GM23338 (cell line): ENCODE measurements at regions not wholly inside any gene's neighbourhood (a gene's known extent, or its start where the extent isn't known, plus 50 kb on each side); places are given as distances from the start of the nearest gene placed in this dataset.

ENCODE experiments used
- ATAC-seq: fragments of 200-7000 bp; cut with Tn5 transposase; 3 replicates; pipeline ENCODE4 v1.9.1; 2020
- DNase-seq: peaks from one replicate; pipeline ENCODE4 v3.0.0-alpha.2; 2015; ENCODE audit warnings: low spot score
- H2AFZ ChIP-seq: fragments of 200-600 bp; sonication (generic); 2 replicates; pipeline ENCODE4 v1.8.0; 2016; ENCODE audit warnings: antibody characterized with exemption, mild to moderate bottlenecking, moderate library complexity
- H3F3A ChIP-seq: fragments of 200-600 bp; sonication (generic); replicated peaks from 2 replicates; pipeline ENCODE4 v1.8.0; 2017; ENCODE audit warnings: antibody characterized with exemption, mixed run types, low read depth
- H3K27ac ChIP-seq: fragments of 200-600 bp; sonication (generic); 2 replicates; pipeline ENCODE4 v1.6.1; 2016; ENCODE audit warnings: low read depth
- H3K27me3 ChIP-seq: fragments of 200-600 bp; sonication (generic); 2 replicates; pipeline ENCODE4 v1.8.0; 2016; ENCODE audit warnings: mild to moderate bottlenecking, mixed run types, moderate library complexity; ENCODE audit not compliant: insufficient read depth
- H3K36me3 ChIP-seq: fragments of 200-600 bp; sonication (generic); 2 replicates; pipeline ENCODE4 v1.8.0; 2016; ENCODE audit warnings: mild to moderate bottlenecking; ENCODE audit not compliant: insufficient read depth
- H3K4me1 ChIP-seq: fragments of 200-600 bp; sonication (generic); 2 replicates; pipeline ENCODE4 v1.8.0; 2016; ENCODE audit warnings: mild to moderate bottlenecking, moderate library complexity; ENCODE audit not compliant: insufficient read depth
- H3K4me2 ChIP-seq: fragments of 200-600 bp; sonication (generic); 2 replicates; pipeline ENCODE4 v1.7.1; 2017; ENCODE audit warnings: mixed run types
- H3K4me3 ChIP-seq: fragments of 200-600 bp; sonication (generic); 2 replicates; pipeline ENCODE4 v1.6.1; 2016; ENCODE audit warnings: mixed run types
- H3K79me2 ChIP-seq: fragments of 200-600 bp; sonication (generic); replicated peaks from 2 replicates; pipeline ENCODE4 v1.8.0; 2017; ENCODE audit warnings: mild to moderate bottlenecking; ENCODE audit not compliant: insufficient read depth
- H3K9me2 ChIP-seq: fragments of 200-600 bp; sonication (generic); 2 replicates; pipeline ENCODE4 v1.8.0; 2017; ENCODE audit not compliant: insufficient read depth
- H4K20me1 ChIP-seq: fragments of 200-600 bp; sonication (generic); replicated peaks from 2 replicates; pipeline ENCODE4 v1.8.0; 2017; ENCODE audit warnings: mild to moderate bottlenecking; ENCODE audit not compliant: insufficient read depth
- H3K27ac Mint-ChIP-seq: 2 replicates; pipeline ENCODE4 v1.8.0; 2020; ENCODE audit warnings: inconsistent platforms, mild to moderate bottlenecking, moderate library complexity, mixed read lengths
- H3K27me3 Mint-ChIP-seq: 3 replicates; pipeline ENCODE4 v1.8.0; 2022; ENCODE audit warnings: low read depth, mild to moderate bottlenecking, moderate library complexity, mixed read lengths, inconsistent platforms; ENCODE audit not compliant: insufficient read depth, poor library complexity
- H3K36me3 Mint-ChIP-seq: 3 replicates; pipeline ENCODE4 v1.8.0; 2021; ENCODE audit warnings: low read depth, mild to moderate bottlenecking, inconsistent platforms, moderate library complexity, mixed read lengths
- H3K4me1 Mint-ChIP-seq: 3 replicates; pipeline ENCODE4 v1.8.0; 2020; ENCODE audit warnings: mild to moderate bottlenecking, inconsistent platforms, mixed read lengths
- H3K4me3 Mint-ChIP-seq: 3 replicates; pipeline ENCODE4 v1.8.0; 2021; ENCODE audit warnings: moderate library complexity, mild to moderate bottlenecking, inconsistent platforms, mixed read lengths
- H3K9me3 Mint-ChIP-seq: 3 replicates; pipeline ENCODE4 v1.8.0; 2020; ENCODE audit warnings: moderate library complexity, mild to moderate bottlenecking, inconsistent platforms, mixed read lengths
- CREB1 ChIP-seq: fragments of 250-450 bp; sonication (Bioruptor Pico); IDR thresholded peaks from 2 replicates; pipeline ENCODE4 v1.5.0; 2020; ENCODE audit warnings: low read depth, mild to moderate bottlenecking, moderate library complexity
- CTCF ChIP-seq, 2 experiments: fragments of 200-600 bp in 1 of 2; sonication (generic) in 1 of 2; conservative IDR thresholded peaks; 2 replicates each; pipeline versions ENCODE4 v1.5.1 to v1.6.1; 2016 to 2017; ENCODE audit warnings: antibody characterized with exemption in 2 of 2, low read depth in 2 of 2, mild to moderate bottlenecking in 2 of 2, moderate library complexity in 1 of 2
- EZH2 ChIP-seq: fragments of 200-600 bp; sonication (generic); IDR thresholded peaks from one replicate; pipeline ENCODE4 v1.8.0; 2017; ENCODE audit warnings: antibody characterized with exemption, mild to moderate bottlenecking, low read depth; ENCODE audit not compliant: unreplicated experiment
- EZH2phosphoT487 ChIP-seq: fragments of 200-600 bp; sonication (generic); IDR thresholded peaks from one replicate; pipeline ENCODE4 v1.8.1; 2018; ENCODE audit warnings: antibody characterized with exemption; ENCODE audit not compliant: unreplicated experiment
- JUNB ChIP-seq: IDR thresholded peaks from one replicate; pipeline ENCODE4 v1.6.1; 2016; ENCODE audit warnings: antibody characterized with exemption; ENCODE audit not compliant: unreplicated experiment
- NANOG ChIP-seq: IDR thresholded peaks from 2 replicates; pipeline ENCODE4 v1.6.1; 2016; ENCODE audit warnings: antibody characterized with exemption, borderline replicate concordance
- POLR2AphosphoS5 ChIP-seq: IDR thresholded peaks from 2 replicates; pipeline ENCODE4 v1.6.1; 2016; ENCODE audit warnings: antibody characterized with exemption, low read depth
- REST ChIP-seq: IDR thresholded peaks from one replicate; pipeline ENCODE4 v1.6.1; 2018; ENCODE audit warnings: antibody characterized with exemption; ENCODE audit not compliant: unreplicated experiment
- STAT1 ChIP-seq: IDR thresholded peaks from one replicate; pipeline ENCODE4 v1.6.1; 2016; ENCODE audit warnings: antibody characterized with exemption; ENCODE audit not compliant: unreplicated experiment
- ZNF114 ChIP-seq: fragments of 250-450 bp; sonication (Bioruptor Pico); IDR thresholded peaks from 2 replicates; pipeline ENCODE4 v1.5.0; 2020; ENCODE audit warnings: mild to moderate bottlenecking, moderate library complexity
- ZNF331 ChIP-seq: fragments of 250-450 bp; sonication (Bioruptor Pico); IDR thresholded peaks from 2 replicates; pipeline ENCODE4 v1.5.0; 2020; ENCODE audit warnings: low read depth, mild to moderate bottlenecking, moderate library complexity
- TF ChIP-seq, protein P1 (sequence below): IDR thresholded peaks from 2 replicates; pipeline ENCODE4 v1.6.1; 2016; ENCODE audit warnings: antibody characterized with exemption
- TF ChIP-seq, protein P2 (sequence below): fragments of 250-450 bp; sonication (Bioruptor Pico); IDR thresholded peaks from 2 replicates; pipeline ENCODE4 v1.5.0; 2020; ENCODE audit warnings: mild to moderate bottlenecking, moderate library complexity

GRCh38 chr11:122246874-122247273 is 130.9 kb upstream of the BLID start:
- Mint-ChIP-seq H3K36me3 (no peaks in the 10 kb centered on the region), H3K27ac (no peak overlapping the region), H3K4me1 (peaks cover 7% of the 10 kb centered on the region; the same call in 2 of the 3 replicates), H3K9me3 (no peaks in the 10 kb centered on the region), H3K4me3 (no peak overlapping the region), H3K27me3 (peaks cover 1% of the 10 kb centered on the region)
- Histone ChIP-seq H4K20me1 (peaks cover 3% of the 10 kb centered on the region; the same call in 1 of the 2 replicates), H3K4me1 (no peaks in the 10 kb centered on the region), H3K4me2 (no peak overlapping the region), H3K9me2 (no peaks in the 10 kb centered on the region), H3F3A (no peaks in the 10 kb centered on the region), H3K36me3 (no peaks in the 10 kb centered on the region), H3K4me3 (no peak overlapping the region), H3K27me3 (no peaks in the 10 kb centered on the region), H3K79me2 (no peaks in the 10 kb centered on the region), H2AFZ (no peak overlapping the region), H3K27ac (no peak overlapping the region)
- DNase-seq (no peak), ATAC-seq (no peak)
- TF ChIP-seq JUNB (no peak), CTCF (conservative IDR thresholded peaks at IDR 0.05; ENCODE audit: low read depth in 2 of 2) (no peak), NANOG (no peak), EZH2phosphoT487 (no peak), ZNF331 (CRISPR knock-in tag) (no peak), CREB1 (no peak), STAT1 (no peak), POLR2AphosphoS5 (no peak), ZNF114 (CRISPR knock-in tag) (no peak), EZH2 (no peak), REST (no peak)
- TF ChIP-seq, protein P1, sequence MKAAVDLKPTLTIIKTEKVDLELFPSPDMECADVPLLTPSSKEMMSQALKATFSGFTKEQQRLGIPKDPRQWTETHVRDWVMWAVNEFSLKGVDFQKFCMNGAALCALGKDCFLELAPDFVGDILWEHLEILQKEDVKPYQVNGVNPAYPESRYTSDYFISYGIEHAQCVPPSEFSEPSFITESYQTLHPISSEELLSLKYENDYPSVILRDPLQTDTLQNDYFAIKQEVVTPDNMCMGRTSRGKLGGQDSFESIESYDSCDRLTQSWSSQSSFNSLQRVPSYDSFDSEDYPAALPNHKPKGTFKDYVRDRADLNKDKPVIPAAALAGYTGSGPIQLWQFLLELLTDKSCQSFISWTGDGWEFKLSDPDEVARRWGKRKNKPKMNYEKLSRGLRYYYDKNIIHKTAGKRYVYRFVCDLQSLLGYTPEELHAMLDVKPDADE = no peak
- TF ChIP-seq, protein P2, sequence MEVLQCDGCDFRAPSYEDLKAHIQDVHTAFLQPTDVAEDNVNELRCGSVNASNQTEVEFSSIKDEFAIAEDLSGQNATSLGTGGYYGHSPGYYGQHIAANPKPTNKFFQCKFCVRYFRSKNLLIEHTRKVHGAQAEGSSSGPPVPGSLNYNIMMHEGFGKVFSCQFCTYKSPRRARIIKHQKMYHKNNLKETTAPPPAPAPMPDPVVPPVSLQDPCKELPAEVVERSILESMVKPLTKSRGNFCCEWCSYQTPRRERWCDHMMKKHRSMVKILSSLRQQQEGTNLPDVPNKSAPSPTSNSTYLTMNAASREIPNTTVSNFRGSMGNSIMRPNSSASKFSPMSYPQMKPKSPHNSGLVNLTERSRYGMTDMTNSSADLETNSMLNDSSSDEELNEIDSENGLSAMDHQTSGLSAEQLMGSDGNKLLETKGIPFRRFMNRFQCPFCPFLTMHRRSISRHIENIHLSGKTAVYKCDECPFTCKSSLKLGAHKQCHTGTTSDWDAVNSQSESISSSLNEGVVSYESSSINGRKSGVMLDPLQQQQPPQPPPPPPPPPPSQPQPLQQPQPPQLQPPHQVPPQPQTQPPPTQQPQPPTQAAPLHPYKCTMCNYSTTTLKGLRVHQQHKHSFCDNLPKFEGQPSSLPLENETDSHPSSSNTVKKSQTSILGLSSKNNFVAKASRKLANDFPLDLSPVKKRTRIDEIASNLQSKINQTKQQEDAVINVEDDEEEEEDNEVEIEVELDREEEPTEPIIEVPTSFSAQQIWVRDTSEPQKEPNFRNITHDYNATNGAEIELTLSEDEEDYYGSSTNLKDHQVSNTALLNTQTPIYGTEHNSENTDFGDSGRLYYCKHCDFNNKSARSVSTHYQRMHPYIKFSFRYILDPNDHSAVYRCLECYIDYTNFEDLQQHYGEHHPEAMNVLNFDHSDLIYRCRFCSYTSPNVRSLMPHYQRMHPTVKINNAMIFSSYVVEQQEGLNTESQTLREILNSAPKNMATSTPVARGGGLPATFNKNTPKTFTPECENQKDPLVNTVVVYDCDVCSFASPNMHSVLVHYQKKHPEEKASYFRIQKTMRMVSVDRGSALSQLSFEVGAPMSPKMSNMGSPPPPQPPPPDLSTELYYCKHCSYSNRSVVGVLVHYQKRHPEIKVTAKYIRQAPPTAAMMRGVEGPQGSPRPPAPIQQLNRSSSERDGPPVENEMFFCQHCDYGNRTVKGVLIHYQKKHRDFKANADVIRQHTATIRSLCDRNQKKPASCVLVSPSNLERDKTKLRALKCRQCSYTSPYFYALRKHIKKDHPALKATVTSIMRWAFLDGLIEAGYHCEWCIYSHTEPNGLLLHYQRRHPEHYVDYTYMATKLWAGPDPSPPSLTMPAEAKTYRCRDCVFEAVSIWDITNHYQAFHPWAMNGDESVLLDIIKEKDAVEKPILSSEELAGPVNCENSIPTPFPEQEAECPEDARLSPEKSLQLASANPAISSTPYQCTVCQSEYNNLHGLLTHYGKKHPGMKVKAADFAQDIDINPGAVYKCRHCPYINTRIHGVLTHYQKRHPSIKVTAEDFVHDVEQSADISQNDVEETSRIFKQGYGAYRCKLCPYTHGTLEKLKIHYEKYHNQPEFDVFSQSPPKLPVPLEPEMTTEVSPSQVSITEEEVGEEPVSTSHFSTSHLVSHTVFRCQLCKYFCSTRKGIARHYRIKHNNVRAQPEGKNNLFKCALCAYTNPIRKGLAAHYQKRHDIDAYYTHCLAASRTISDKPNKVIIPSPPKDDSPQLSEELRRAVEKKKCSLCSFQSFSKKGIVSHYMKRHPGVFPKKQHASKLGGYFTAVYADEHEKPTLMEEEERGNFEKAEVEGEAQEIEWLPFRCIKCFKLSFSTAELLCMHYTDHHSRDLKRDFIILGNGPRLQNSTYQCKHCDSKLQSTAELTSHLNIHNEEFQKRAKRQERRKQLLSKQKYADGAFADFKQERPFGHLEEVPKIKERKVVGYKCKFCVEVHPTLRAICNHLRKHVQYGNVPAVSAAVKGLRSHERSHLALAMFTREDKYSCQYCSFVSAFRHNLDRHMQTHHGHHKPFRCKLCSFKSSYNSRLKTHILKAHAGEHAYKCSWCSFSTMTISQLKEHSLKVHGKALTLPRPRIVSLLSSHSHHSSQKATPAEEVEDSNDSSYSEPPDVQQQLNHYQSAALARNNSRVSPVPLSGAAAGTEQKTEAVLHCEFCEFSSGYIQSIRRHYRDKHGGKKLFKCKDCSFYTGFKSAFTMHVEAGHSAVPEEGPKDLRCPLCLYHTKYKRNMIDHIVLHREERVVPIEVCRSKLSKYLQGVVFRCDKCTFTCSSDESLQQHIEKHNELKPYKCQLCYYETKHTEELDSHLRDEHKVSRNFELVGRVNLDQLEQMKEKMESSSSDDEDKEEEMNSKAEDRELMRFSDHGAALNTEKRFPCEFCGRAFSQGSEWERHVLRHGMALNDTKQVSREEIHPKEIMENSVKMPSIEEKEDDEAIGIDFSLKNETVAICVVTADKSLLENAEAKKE (CRISPR knock-in tag) = no peak
